ENCODE measurements at regions not wholly inside any gene's neighbourhood (a gene's known extent, or its start where the extent isn't known, plus 50 kb on each side); places are given as distances from the start of the nearest gene placed in this dataset.

GRCh38 chr3:148082506-148083280 lies 615.0 kb upstream of the AGTR1 start:
- TF ChIP-seq EZH2phosphoT487 (IDR thresholded peaks at IDR 0.05; ENCODE audit: borderline replicate concordance, low read length) (no peak), CTCF (IDR thresholded peaks at IDR 0.05; ENCODE audit: low read depth, low read length, poor library complexity, severe bottlenecking) (no peak)
- Histone ChIP-seq H3K9me3 (ENCODE audit: control insufficient read depth, insufficient read depth, low read length) (no peaks in the 10 kb centered on the region), H3K9me2 (replicated peaks; ENCODE audit: control insufficient read depth, low read length) (no peaks in the 10 kb centered on the region), H3K36me3 (ENCODE audit: control insufficient read depth, low read length) (no peaks in the 10 kb centered on the region), H3K4me3 (ENCODE audit: low read length) (no peak overlapping the region), H3K27me3 (ENCODE audit: control insufficient read depth, low read length) (no peaks in the 10 kb centered on the region), H3K27ac (ENCODE audit: low read depth, low read length) (no peak overlapping the region), H4K20me1 (ENCODE audit: control insufficient read depth, insufficient read depth, low read depth, low read length) (no peaks in the 10 kb centered on the region), H3K4me2 (ENCODE audit: low read length) (no peak overlapping the region), H3F3A (ENCODE audit: control insufficient read depth, insufficient read depth) (no peaks in the 10 kb centered on the region), H3K79me2 (ENCODE audit: control insufficient read depth, low read length) (no peaks in the 10 kb centered on the region), H3K4me1 (ENCODE audit: control insufficient read depth, low read length) (no peaks in the 10 kb centered on the region)

GRCh38 chr3:148083526-148084182 lies 614.0 kb upstream of the AGTR1 start:
- H3K4me1 ChIP-seq (ENCODE audit: control insufficient read depth, low read length) = no peaks in the 10 kb centered on the region
- H3K27me3 ChIP-seq (ENCODE audit: control insufficient read depth, low read length) = no peaks in the 10 kb centered on the region
- H3K4me2 ChIP-seq (ENCODE audit: low read length) = no peak overlapping the region
- no peaks in the 10 kb centered on the region for H3K9me3 ChIP-seq (ENCODE audit: control insufficient read depth, insufficient read depth, low read length)
- no peaks in the 10 kb centered on the region for H3K79me2 ChIP-seq (ENCODE audit: control insufficient read depth, low read length)
- no peak overlapping the region for H3K4me3 ChIP-seq (ENCODE audit: low read length)
- no peak for TF ChIP-seq EZH2phosphoT487 (IDR thresholded peaks at IDR 0.05; ENCODE audit: borderline replicate concordance, low read length)
- no peak for TF ChIP-seq CTCF (IDR thresholded peaks at IDR 0.05; ENCODE audit: low read depth, low read length, poor library complexity, severe bottlenecking)
- no peaks in the 10 kb centered on the region for H3K36me3 ChIP-seq (ENCODE audit: control insufficient read depth, low read length)
- no peaks in the 10 kb centered on the region for H4K20me1 ChIP-seq (ENCODE audit: control insufficient read depth, insufficient read depth, low read depth, low read length)
- no peak overlapping the region for H3K27ac ChIP-seq (ENCODE audit: low read depth, low read length)
- H3K9me2 ChIP-seq (replicated peaks; ENCODE audit: control insufficient read depth, low read length) = no peaks in the 10 kb centered on the region
- no peaks in the 10 kb centered on the region for H3F3A ChIP-seq (ENCODE audit: control insufficient read depth, insufficient read depth)

- H3K36me3 ChIP-seq (ENCODE audit: control insufficient read depth, low read length) = no peaks in the 10 kb centered on the region
- no peaks in the 10 kb centered on the region for H3K79me2 ChIP-seq (ENCODE audit: control insufficient read depth, low read length)
- H3K9me3 ChIP-seq (ENCODE audit: control insufficient read depth, insufficient read depth, low read length) = no peaks in the 10 kb centered on the region
- no peaks in the 10 kb centered on the region for H3F3A ChIP-seq (ENCODE audit: control insufficient read depth, insufficient read depth)
- no peak overlapping the region for H3K27ac ChIP-seq (ENCODE audit: low read depth, low read length)
- TF ChIP-seq CTCF (IDR thresholded peaks at IDR 0.05; ENCODE audit: low read depth, low read length, poor library complexity, severe bottlenecking) = no peak
- no peak for TF ChIP-seq EZH2phosphoT487 (IDR thresholded peaks at IDR 0.05; ENCODE audit: borderline replicate concordance, low read length)
- no peaks in the 10 kb centered on the region for H4K20me1 ChIP-seq (ENCODE audit: control insufficient read depth, insufficient read depth, low read depth, low read length)
- H3K27me3 ChIP-seq (ENCODE audit: control insufficient read depth, low read length) = no peaks in the 10 kb centered on the region
- H3K4me3 ChIP-seq (ENCODE audit: low read length) = no peak overlapping the region
- H3K9me2 ChIP-seq (replicated peaks; ENCODE audit: control insufficient read depth, low read length) = no peaks in the 10 kb centered on the region
- no peak overlapping the region for H3K4me2 ChIP-seq (ENCODE audit: low read length)
- H3K4me1 ChIP-seq (ENCODE audit: control insufficient read depth, low read length) = no peaks in the 10 kb centered on the region
These were observed 612.8 kb upstream of the AGTR1 start for GRCh38 chr3:148084931-148085330.
